Loucy (cell line): ENCODE measurements at regions not wholly inside any gene's neighbourhood (a gene's known extent, or its start where the extent isn't known, plus 50 kb on each side); places are given as distances from the start of the nearest gene placed in this dataset.

Source experiments
- EZH2phosphoT487 ChIP-seq: fragments of 200-600 bp; IDR thresholded peaks from 2 replicates; pipeline ENCODE4 v1.6.1; 2018; ENCODE audit warnings: antibody characterized with exemption, mild to moderate bottlenecking, moderate library complexity, borderline replicate concordance
- TF ChIP-seq, protein P1 (sequence below): fragments of 200-600 bp; sonication (generic); conservative IDR thresholded peaks from 2 replicates; pipeline ENCODE4 v1.5.1; 2014; ENCODE audit warnings: mild to moderate bottlenecking, antibody characterized with exemption, low read length

- TF ChIP-seq, protein P1, sequence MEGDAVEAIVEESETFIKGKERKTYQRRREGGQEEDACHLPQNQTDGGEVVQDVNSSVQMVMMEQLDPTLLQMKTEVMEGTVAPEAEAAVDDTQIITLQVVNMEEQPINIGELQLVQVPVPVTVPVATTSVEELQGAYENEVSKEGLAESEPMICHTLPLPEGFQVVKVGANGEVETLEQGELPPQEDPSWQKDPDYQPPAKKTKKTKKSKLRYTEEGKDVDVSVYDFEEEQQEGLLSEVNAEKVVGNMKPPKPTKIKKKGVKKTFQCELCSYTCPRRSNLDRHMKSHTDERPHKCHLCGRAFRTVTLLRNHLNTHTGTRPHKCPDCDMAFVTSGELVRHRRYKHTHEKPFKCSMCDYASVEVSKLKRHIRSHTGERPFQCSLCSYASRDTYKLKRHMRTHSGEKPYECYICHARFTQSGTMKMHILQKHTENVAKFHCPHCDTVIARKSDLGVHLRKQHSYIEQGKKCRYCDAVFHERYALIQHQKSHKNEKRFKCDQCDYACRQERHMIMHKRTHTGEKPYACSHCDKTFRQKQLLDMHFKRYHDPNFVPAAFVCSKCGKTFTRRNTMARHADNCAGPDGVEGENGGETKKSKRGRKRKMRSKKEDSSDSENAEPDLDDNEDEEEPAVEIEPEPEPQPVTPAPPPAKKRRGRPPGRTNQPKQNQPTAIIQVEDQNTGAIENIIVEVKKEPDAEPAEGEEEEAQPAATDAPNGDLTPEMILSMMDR = peak; percentile 70
- no peak for TF ChIP-seq EZH2phosphoT487
Measured at GRCh38 chr5:165630261-165630778, 2124.9 kb downstream of the MAT2B start.
